HG03135 (cell line): ENCODE measurements at regions not wholly inside any gene's neighbourhood (a gene's known extent, or its start where the extent isn't known, plus 50 kb on each side); places are given as distances from the start of the nearest gene placed in this dataset.

Experiments used
- ATAC-seq: cut with Tn5 transposase; IDR thresholded peaks from one replicate; pipeline ENCODE4 v1.9.1; 2021; ENCODE audit warnings: mild to moderate bottlenecking, moderate library complexity; ENCODE audit not compliant: unreplicated experiment

DNA sequence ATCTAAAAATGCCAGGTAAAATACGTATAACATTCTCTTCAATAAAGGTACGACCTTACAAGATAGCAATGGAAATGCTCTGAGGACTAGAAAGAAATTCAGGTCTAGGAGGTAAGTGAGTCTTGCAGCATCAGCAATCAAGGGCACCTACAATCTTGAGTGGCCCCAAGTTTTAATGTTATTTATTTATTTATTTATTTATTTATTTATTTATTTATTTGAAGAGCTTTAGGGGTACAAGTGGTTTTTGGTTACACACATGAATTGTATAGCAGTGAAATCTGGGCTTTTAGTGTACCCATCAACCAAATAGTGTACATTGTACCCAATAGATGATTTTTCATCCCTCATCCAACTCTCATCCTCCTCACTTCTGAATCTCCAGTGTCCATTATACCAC is 574.0 kb upstream of the POU3F2 start:
- no peak for ATAC-seq

DNA sequence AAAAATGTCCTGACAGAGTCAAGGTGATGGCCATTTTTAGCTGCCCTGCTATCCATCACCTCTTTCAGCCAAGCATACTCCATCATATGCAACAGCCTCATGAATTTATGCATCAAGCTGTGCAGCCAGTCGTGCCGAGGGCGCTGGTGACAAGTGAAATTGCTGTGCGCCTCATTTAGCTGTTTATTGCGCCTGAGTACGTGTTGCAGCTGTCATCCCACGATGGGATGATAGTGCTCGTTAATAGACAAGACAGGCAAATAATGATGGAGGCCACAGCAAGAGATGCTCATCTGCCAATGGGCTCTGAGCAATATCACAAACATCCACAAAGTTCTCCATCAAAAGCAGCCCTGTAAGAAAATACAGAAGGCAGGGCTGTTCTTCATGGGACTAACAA is 562.3 kb upstream of the POU3F2 start:
- no peak for ATAC-seq

DNA sequence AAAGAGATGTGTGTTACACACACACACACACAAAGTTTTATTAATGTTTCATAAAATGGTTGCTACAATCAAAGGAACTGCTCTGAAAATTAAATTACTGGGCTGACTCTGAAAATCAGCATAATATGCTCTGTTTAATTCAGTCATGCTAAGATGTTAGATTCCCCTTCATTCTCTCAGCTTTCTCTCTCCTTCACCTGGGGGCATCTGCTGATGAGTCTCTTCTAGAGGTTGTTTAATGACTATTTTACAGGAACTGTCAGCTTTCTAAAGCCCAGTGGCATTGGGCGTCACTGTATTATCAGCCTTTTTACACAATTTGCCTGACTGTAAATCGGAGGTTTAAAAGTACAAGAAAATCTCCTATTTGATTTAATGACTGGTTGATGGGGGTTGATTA is 559.7 kb upstream of the POU3F2 start:
- ATAC-seq: no peak

DNA sequence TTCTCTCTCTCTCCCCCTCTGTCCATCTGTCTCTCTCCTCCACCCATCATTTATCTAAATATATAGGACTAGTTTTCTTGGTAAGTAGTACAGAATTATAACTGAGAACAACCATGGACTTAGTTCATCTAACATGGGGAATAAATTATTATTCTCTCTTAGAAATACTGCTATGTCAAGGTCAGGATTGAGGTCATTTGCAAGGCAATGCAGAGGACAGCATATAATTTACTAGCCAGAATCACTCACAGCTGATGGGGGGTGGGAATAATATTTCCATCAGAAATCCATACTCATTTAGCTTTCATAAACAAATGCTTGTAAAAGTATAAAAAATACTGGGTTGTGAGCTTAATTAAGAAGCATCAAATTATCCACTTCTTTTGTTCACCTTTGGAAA is 553.9 kb upstream of the POU3F2 start:
- no peak for ATAC-seq

DNA sequence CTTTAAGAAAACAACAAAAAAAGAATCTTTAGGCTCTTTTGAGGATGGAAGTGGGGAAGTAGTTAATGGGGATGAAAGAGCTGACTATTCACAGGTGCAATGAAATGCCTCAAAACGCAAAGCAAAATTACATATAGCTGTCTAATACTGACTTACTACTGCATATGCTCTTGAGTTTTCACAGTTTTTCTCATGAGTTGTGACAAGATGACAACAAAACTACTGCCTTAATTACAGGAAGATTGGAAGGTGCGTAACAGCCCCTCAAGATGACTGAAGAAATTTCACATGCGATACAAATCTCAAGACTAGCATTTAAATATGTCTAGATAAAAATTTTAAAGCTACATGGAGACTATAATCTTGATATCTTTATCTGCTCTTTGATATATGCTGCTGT is 547.8 kb upstream of the POU3F2 start:
- no peak for ATAC-seq

DNA sequence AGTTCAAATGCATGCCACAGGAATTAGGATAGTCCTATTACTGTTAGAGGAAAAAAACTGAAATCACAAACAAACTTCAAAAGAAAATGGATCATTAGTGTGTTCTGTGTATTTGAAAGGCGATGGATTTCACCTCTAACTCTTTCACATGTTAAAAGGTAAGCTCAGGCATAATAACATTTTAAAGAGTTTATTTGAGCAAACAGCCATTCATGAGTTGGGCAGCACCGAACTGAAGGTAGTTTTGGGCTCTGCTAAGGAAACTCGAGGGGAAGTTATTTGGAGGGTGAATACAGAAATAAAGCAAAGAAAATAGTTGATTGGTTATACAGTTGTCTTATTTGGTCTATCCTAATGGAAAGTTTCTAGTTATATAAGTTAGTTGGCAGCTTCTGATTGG is 546.5 kb upstream of the POU3F2 start:
- no peak for ATAC-seq

DNA sequence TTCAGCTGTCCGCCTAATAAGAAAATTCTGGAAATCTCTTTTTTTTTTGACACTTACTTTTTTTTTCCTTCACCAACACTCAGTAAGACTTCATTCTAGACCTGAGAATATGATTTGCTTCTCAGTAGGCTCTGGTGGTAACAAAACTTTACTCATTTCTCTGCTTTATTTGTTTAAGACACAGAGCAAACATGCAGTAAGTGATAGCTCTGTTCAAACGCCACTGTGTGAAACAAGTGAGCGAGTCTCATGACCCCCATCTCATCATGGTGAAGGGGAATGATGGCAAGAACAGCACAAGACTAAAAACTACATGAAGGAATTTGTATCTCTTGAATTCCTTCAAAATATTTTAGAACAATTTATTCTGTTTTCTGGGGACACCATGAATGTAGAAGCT is 541.6 kb upstream of the POU3F2 start:
- ATAC-seq: no peak

DNA sequence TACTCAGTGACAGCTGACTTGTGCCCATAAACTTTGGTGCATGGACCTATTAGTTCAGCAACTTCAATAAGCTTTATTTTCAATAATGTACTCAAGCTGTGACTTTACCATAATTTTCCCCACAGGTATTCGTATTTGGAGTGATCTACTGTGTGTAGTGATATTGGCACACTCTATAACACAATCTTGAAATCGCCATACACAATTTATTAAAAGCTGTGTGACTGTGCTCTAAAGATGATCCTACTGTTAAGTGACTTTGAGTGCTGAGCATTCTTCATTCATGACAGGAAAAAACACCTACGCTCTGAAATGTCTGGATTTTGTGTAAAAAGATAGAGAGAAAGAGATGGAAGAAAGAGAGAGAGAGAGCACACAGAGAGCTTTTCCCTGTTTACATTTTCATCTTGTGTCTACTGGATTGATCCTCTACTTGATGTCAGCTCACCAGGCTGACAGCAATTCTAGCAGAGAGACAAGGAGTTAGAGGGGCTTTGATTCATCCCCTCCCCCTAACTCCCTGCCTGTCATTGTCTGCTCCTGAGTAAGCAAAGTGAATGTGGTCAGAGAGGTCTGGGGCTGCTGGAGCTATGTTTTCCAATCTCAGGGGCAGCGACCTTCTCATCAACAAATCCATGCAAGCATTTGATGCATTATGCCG is 538.7 kb upstream of the POU3F2 start:
- no peak for ATAC-seq

DNA sequence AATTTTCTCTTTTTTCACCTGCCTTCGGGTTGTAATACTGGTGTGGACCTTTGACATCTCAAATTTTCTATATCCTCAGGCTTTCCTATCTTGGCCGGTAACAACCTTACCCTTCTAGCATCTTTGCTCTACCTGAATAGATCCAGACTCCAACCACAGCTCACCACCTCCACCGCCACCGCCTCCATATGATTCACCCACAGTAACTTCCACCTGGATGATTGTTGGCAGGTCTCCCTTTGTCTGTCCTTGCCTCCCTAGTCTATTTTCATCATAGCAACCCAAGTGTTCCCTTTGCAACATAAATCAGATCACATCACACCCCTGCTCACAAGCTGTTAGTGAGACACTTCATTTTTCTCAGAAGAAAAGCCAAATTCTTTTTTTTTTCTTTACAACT is 525.8 kb upstream of the POU3F2 start:
- ATAC-seq: no peak

DNA sequence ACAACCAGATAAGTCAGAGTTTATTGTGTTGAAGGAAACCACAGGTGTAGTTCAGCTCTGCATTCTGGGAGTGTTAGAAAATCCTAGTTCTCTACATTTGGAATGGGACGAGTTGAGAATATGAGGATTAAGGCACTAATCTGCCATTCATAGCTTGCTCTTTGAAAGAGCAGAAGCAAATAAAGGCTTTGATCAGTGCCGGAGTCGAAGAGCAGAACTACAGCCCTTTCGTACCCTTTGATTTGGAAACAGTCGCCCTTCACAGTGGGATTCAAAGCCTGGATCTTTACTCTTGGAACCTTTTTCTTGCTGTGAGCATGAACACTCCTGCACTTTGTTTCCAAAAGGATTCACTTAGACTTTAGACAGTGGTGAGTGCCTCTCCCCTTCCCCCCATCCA is 523.9 kb upstream of the POU3F2 start:
- ATAC-seq: no peak

DNA sequence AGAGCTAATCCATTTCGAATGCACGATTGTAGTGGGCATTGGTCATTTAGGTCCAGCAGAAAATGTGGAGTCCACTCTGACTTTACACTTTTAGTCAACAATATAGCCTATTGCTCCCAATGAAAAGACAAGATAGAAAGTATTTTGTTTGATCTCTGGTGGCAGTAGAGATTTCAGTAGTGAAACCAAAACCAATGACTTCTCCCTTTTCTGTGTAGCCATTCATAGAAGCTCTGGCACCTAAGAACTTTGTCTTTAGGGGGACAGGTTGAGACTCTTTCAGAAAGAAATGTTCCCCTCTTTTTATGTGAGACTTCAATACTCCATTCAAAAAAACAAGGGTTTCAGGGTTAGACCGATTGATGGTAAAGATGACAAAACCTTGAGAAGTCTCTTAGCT is 510.8 kb upstream of the POU3F2 start:
- ATAC-seq: peak; percentile 90

DNA sequence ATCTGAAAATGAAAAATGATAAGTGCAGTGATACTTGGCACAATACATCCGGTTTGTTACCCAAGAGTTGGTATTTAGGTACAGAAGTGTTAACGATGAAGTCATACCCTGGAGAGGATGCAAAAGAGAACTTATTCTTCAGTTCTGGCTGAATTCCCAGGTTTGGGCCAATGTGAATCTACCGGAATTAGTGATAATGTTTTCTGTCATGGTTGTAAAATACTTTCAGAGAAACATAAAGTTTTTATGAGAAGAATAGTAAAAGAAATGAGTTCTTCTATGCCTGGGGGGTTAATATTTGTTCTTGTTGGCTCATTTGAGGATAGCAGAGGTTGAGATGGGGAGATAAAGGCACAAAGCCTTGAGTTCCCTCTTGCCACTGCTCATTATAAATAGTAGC is 509.9 kb upstream of the POU3F2 start:
- ATAC-seq: no peak

DNA sequence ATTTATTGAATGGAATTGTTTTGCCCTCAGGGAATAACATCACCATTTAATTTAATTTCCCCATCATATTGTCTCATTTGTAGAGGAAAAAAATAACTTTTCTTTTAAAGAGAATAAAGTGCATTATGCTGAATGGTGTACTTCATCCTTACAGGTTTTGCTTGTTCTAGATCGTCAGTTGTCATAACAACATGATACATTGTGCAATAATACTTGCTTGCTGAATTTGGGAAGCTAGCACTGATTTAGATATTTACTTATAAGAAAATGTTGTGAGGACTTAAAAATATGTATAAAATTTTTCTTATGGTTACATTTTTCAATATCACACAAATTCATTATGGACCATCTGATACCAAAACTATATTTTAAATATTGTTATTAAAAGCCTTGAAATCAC is 509.0 kb upstream of the POU3F2 start:
- ATAC-seq: no peak

DNA sequence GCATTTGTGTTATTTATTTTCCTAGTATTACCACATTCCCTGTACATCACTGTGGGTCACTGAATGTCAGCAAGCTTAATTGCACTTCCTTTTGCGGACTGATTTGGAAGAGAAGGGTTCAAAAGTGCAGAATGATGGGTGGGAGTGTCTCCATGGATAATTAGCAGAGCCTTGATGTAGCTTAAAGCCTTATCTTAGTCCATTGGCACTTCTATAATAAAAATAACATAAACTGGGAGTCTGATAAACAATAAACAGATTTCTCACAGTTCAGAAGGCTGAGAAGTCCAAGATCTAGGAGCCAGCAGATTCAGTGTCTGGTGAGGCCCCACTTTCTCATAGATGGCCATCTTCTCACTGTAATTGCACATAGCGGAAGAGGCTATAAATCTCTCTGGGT is 501.1 kb upstream of the POU3F2 start:
- ATAC-seq: no peak

DNA sequence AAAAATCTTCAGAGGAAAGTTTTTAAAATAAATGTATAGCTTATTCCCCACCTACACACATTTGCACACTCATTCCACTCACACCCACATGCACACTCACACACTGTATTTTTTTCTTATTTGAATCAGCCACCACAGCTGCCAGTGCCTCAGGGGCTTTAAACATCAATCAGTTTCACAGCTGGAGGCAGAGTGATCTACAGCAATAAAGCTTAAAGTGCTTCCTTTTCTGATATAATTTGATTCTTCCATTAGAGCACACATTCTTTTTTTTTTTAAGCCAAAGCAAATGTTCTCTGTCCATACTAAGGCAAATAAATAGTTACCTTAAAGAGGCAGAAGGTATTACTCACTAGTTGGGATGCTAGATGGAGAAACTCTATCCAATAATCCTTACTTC is 498.8 kb upstream of the POU3F2 start:
- no peak for ATAC-seq

DNA sequence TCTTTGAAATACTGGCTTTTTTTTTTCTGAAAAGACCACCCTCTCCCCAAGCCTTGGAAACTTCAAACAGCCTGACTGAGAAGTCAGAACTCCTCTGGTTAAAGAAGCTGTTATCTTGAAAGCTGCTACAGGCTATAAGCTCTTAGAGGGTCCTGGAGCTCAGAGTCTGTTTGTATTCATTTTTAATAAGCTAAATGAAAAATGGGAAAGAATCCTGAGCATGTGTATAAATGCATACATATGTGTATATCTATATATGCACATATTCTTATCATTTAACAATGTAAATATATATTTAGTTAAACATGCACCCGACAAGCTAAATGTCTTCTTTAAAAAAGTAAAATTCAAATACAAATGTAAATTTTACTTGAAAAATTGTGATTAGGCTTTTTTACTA is 494.9 kb upstream of the POU3F2 start:
- no peak for ATAC-seq

DNA sequence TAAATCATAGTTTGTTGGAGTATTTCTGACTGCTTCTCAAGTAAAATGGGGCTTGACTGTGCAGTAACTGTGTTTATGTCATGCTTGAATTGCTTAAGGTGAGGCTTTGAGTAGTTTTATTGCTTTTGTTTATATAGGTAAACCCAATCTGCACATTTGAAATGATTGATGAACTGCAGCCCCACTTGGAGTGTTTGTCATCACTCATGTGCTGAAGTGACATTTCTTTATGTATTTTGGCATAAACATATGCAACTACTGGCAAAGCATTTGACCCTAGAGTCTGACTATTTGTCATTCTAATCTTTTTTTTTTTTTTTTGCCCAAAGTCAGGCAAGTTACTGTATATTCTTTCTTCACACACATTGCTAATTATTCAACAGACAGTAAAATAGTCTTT is 491.4 kb upstream of the POU3F2 start:
- ATAC-seq: no peak

DNA sequence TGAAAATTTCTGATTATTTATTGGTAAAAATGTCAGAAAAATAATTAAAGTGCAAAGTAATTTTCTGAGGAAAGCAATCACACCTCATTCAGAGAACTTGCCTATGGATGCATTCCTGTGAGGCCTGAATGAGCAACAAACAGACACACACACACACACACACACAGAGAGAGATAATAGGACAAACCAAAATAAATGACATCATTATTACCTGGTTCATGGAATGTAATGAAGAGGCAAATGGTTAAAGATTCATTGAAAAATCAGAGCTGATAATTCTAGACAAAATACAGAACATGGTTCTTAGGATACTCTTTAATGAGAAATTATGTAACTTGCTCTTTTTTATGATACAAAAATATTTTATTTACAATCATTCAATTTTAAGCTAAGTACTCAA is 490.6 kb upstream of the POU3F2 start:
- no peak for ATAC-seq

DNA sequence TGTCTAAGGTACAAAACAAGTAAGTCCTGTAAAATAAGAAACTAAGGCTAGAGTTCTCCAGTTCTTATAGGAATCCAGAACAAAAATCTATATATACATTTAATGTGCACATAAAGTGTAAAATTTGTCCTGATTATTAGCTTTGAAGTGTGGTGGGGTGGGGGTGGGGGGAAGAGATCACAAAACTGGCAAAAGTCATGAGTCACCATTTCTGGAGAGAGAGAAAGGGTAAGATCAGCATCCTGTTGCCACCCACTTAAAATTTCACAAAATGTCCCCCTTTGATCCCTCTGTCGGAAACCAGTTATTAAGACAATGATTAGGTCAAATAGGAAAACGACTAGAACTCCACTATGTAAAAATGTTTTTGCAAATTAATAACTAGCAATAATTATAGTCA is 482.0 kb upstream of the POU3F2 start:
- ATAC-seq: no peak

DNA sequence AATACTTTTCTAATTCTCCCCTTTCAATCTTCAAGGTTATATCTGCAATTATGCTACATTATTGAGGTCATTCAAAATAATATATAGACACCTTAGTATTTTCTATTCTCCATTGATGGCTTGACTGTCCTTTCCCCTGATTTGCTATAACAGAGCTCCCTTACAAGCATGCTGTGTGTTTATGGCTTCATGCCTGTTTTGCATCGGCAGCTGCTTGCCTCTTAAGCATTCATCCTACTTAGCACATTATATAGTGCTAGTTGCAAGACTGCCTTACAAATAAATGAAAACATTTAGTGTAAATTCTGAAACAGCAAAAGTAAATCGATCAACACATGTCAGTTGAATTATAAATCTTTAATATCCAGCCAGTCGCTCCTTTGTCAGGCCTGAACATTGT is 476.2 kb upstream of the POU3F2 start:
- ATAC-seq: no peak

DNA sequence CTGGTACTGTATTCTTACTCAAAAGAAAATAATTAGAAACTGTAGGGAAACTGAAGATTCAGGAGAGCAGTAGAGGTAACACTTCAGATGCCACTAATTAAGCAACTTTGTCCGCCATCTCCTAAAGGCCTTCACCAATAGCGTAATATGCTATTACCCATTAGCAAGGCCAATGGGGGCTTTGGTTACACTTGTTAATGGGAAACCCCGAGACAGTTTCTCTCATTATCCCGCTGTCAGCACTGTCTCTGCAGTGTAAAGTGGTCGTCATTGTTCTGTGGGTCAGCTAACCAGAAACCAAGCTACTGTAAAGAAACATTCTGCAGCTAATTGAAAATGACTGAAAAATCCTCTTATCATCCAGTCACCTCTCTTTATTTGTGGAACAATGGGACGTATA is 468.0 kb upstream of the POU3F2 start:
- no peak for ATAC-seq

DNA sequence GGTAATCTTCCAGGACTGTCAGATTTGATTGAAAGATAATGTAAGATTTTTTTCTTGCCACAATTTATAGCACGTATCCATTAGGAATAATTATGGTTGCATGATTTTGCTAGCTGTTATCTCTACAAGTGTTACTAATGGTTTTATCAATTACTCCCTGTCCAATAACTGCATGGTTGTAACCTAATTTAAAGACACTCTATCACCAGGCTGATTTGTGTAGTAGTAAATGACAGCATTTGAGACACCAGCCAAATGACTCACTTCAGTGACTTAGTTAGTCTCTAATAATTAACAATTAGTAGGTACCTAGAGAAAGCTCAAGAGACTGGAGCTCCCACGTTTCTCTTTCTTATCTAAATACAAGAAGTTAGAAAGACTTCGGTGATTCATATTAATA is 453.8 kb upstream of the POU3F2 start:
- no peak for ATAC-seq

DNA sequence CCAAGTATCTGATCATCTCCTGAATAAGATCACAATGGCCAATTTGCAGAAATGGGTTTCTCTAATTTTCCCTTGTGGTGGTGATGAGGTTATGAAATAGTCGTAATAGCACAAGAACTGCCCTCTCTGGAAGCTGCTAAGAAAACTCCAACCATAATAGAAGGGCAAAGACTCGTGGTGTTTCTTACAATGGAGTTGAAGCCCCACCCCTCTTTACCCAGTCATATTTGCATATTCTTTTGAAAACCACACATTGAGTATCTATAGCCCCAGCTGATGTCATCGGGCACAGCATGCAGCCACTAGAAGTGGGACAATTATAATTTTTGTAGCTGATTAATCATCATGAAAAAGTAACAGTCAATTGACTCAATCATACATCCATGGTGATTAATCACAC is 452.1 kb upstream of the POU3F2 start:
- no peak for ATAC-seq

DNA sequence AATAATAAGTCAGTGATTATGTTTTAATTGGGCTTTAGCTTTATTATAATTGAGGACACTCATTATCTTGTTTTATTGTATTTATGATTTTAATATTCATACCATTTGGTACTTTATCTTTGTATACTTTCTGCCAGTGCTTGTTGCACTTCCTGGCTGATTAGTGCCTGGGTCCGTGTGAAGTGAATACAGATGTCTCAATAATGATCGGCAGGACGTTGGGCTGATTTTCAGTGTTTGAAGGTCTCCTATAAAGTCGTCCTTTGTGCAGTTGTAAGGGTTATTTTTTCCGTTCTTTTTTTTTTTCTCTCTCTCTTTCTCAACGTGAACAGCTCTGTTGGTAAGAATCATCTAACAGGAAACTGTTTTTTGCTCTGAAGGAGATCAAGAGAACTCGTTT is 450.0 kb upstream of the POU3F2 start:
- no peak for ATAC-seq
